IPS-NIHi7 (cell line): ENCODE measurements at regions not wholly inside any gene's neighbourhood (a gene's known extent, or its start where the extent isn't known, plus 50 kb on each side); places are given as distances from the start of the nearest gene placed in this dataset.
A peak's percentile ranks its signal among the peaks of the same experiment; 100 is the strongest.

Source experiments
- DNase-seq: peaks from one replicate; pipeline ENCODE4 v3.0.0; 2012; ENCODE audit warnings: mixed read lengths; ENCODE audit errors: extremely low spot score

DNA sequence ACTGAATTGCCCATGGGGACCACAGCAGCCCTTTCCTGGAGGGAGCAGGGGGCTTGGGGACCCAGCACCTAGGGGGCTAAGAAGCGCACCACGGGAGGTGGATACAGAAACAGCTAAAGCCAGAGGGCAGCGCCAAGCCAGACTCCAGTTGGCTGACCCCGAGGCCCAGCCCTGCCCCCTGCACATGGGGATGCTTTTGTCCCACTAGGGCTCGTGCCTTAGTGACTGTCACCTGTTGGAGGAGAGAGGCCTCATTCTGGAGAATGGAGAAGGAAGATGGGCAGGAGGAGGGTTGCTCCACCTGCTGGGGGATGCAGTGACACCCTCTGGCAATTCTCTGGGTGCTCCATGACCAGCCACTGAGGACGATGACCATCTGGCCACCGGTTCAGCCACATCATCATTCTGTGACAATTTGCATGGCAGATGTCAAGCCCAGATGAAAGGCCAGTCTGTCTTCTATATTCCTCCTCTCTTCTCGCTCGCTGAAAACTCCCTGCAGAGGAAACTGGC, 167.8 kb upstream of the TLE3 start:
- DNase-seq: no peak

DNA sequence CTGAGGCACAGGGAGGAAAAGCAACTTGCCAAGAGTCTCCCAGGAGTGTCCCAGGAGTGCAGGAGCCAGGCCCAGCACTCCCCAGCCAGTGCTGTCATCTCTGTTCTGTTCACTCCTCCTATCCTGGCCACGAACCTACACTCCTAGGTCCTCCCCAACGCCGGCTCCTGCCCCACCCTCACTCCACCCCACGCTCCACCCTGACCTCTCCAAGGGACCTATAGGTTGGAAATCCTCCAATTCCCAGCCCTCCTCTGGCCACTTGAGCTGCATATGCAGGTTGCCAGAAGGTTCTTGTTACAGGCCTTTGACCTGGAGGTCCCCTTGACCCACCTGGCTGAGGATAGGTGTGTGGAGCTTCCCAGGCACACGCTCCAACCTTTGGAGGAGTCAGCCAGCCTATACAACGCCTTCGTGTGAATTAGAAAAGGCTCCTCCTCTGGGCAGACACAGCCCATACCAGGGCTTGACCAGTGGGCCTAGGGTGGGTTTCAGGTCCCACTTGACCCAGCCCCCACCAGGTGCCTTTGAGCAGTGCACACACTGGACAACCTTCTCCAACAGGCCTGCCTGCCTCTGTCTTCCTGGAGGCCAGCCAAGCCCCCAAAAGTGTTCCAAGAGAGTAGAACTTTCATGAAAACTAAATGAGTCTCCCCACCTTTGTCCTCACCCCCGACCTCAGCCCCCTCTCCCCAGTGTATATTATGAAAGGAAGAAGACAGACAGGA, 167.2 kb upstream of the TLE3 start:
- DNase-seq: no peak

DNA sequence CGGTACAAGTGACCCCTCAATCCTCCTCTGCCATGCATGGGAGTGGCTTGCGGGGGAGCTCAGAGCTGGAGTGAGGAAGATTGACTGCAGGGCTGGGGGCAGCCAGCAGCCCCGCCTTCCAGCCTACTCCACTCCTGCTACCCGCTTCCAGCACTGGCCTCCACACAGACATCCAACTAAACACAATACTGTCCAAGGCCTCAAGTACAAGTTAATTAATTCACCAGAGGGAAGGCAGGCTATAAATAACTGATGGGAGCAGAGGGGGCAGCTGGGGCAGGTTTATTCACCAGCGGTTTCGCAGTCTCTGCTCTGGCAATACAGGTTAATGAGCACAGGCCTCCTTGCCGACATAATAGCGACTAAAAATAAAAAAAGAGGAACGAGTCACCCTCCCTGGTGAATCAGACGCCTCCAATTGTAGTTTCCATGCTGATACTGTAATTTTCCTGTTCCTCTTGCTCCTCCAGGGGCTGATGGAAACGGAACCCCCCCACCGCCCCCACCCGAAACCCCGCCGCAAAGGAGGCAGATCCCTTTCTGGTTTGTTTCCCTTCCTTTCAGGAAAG, 166.4 kb upstream of the TLE3 start:
- peak; percentile 50 for DNase-seq

DNA sequence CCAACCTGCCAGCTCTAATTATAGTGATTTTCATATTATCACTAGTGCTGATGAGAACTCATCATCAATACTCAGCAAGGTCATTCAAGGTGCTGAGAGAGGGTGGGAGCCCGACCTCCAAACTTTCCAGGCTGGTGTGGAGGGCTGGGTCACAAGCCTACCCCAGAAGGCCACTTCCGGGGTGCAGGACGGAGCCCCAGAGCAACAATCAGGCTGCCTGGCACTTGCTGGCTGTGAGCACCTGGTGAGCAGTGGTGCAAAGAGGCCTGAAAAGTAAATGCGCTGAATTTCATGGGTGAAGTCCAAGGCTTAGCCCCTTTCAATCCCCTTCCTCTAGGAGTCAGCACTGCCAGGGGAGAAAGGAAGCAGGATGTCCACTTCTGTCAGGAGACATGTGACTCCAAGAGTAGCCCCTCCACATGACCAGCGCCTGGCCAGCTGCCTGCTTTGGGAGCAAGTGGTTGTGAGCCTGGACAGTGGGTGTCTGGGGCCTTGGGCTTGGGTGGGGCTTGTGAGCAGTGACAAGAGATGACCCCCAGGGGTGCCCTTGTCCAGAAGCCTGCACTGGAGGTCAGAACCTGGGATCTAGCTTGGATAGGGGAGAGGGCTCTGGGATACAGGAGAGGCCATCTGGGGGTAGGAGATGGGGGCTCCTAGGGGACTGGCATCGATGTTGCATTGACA, 165.0 kb upstream of the TLE3 start:
- DNase-seq: no peak

DNA sequence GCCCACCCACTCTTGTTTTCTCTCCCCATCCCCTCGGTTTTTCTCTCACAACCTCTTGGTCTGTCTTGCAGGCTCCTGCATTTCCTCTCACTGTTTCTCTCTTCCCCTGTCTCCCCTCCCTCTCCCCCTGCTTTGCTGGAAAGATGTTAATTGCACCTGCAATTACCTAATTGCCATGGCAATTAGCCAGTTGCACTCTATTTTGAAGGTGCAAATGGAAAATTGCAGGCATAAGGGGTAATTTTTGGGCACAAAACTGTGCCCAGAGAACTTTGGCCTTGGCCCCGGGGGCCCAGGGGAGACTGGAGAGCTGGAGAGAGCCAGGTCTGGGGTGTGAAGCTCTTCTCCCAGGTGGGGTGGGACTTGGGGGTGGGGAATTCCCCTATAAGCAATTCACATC, 164.5 kb upstream of the TLE3 start:
- DNase-seq: no peak

DNA sequence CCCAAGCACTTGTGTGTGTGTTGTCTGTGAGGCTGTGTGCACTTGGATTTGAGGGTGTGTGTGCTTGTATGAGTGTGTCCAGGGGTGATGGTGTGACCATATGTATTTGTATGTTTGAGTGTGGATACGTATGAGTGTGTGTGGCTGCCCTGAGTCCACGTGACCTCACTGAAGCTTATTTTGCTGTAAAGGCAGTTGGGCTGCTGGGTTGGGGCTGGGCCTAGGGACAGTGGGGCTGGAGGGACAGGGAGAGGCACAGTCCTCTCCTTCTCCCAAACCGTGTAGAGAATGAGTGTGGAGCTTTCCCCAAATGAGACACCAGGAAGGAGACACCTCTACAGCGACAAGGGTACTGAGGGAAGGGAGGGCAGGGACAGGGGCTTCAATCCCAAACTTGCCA, 163.4 kb upstream of the TLE3 start:
- no peak for DNase-seq

DNA sequence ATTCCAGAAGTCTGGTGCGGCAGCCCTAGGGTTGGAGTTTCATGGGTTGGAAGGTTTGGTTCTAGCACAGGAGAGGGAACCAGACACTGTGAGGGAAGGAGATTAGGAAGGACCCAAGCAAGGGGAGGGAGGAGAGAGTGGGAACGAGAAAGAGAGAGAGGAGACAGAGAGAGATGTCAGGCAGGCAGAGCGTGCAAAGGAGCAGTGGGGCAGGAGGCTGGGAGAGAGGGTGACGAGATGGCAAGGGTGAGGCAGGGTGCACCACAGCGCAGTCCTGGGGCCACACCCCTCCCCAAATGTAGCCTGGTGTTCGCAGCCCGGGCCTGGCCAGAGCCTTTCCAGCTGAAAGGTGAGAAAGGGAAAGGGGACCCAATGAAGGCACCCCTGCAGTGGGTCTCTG, 162.9 kb upstream of the TLE3 start:
- DNase-seq: no peak

DNA sequence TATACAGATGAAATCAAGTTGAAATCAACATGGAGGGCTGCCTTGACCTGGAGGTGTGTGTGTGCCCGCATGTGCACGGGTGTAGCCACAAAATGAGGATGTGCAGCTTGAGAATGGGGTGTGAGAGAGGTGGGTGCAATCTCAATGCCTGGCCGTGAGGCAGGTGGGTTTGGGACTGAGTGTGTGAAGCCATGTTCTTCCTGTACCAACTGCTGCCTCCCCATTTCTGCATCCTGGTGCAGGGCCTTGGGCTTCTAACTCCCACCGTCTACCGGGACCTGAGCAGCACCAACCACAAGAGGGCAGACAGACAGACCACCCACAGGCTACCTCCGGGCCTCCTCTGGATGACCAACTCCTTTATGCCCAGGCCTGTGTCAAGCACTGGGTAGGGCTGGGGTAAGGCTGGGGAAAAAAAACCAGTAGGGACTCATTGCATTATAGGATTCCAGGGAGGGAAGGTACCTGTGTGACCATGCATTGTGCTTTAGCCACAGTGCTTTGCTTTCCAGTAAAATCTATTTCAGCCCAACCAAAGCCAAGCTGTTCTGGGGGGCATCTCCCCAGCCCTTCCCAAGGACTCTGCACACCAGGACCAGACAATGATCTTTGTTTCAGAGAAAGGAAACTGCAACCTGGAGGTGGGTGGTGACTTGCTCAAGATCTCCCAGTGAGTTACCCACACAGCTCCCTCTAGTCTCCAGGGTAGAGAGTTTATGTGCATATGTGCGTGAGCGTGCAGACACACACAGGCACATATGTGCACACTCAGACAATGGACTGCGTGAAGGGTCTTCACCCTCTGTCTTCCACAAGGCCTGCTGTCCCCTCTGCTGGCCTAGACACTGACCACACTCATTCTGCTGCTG, 162.2 kb upstream of the TLE3 start:
- peak; percentile 76 for DNase-seq

DNA sequence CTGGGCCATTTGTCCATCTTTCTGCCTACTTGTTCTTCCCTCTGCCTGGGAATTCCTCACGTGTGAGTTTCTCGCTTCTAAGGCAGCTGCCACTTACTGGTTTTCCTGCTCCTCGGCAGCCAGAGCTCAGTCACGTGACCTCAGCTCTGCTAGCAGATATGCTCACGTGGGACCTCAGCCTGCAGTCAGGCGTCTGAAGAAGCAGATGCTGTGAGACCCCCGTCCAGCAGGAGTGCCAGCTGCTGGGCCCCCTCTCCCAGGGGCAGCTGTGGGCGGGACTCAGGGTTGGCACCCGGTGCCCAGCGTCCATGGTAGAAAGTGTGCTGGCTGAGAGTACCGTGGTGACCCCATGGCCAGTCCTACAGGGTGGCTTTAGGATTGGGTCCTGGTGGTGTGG, 161.3 kb upstream of the TLE3 start:
- DNase-seq: no peak

DNA sequence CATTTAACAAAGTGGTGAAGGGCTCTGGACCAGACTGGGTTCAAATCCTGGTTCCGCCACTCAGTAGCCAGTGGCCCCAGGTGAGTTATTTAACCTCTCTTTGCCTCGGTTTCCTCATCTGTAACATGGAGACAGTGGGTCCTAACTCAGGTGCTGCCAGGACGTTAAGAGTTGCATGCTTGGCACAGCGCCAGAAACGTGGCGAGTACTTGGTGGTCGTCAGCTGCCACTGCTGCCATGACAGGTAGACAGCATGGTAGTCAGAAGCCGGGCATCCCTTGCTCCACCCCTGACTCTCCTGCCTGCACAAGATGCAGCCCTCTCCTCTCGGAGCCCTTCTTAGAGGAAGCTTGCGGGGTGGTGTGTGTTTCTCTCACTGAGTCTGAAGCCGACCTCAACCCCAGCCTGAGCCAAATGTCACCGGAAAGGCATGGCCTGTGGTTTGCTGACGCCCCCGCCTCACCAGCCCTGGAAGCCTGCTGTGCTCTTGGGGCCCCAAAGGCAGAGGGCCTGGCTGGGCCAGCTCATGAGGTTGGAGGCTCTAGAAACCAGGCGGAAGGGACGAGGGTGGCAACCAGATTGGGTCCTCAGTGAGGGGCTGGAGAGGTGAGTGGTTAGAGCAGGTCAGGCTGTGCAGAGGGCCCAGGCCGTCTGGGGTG, 160.8 kb upstream of the TLE3 start:
- DNase-seq: no peak

DNA sequence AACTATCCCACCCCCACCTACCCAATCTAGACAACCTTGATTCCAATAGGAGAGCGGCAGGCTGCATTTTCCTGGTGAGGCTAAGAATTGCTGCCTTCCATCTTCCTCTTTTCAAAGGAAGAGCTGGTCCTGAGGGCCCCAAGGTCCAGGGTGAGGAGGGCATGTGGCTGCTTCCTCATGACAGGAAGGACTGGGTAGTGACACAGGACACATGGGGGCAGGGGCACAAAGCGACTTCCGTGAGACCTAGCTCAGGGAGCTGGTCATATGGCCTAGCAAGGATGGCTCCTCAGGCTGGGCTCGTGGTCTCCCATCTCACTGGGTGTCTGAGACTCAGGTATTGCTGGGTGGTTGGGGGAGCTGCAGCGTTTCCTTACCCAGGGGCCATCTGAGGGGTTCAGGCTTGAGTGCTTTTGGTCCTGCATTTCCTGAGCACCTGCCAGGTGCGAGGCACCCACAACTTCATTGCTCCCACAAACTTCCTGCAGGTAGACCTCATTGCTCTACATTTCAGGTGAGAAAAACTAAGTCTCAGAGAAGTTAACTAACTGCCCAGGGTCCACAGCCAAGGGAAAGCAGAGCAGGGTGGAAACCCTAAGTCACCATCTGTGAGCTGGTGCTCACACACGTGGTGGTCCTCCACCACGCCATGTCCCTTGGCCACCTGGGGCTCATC, 160.0 kb upstream of the TLE3 start:
- no peak for DNase-seq

DNA sequence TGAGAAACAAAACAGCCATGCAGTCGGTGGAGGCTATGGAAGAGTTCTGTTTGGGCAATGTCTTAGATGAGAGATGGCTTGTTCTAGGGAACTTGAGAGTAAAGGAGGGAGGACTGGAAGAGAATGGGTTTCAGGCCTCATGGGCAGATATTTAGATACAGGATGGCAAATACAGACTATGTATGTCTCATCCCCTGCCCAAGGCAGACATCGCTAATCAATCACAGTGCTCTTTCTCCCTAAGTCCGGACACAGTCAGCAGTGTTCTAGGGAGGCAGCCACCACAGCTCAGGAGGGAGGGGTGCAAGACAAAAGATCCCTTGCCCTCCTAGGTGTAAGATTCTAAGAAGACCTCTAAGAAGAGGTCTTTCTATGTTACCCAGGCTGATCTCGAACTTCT, 159.3 kb upstream of the TLE3 start:
- no peak for DNase-seq

DNA sequence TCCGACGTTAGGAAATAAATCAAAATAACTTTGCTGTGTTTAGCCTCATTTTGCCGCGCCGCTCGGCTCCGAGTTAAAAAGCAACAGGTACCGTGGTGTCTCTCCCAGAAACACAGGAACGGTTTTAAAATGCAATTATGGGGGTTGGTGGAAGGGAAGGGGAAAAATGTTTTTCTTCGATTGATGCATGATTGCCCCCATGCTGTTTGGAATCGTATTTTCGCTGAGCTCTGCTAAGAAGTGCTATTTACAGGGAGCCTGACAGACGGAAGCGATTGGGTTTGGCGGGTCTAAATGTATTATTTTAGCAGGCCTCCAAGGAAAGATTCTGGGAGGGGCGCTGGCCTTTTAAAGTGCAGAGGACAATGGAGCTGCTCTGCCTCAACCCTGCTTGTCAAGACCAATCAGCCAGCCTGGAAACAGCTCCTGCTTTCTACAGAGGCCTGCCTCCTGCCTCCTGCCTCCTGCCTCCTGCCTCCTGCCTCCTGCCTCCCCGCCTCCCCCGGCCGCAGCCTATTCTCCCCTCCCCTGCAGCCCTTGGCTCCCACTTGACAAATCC, 156.7 kb upstream of the TLE3 start:
- no peak for DNase-seq

DNA sequence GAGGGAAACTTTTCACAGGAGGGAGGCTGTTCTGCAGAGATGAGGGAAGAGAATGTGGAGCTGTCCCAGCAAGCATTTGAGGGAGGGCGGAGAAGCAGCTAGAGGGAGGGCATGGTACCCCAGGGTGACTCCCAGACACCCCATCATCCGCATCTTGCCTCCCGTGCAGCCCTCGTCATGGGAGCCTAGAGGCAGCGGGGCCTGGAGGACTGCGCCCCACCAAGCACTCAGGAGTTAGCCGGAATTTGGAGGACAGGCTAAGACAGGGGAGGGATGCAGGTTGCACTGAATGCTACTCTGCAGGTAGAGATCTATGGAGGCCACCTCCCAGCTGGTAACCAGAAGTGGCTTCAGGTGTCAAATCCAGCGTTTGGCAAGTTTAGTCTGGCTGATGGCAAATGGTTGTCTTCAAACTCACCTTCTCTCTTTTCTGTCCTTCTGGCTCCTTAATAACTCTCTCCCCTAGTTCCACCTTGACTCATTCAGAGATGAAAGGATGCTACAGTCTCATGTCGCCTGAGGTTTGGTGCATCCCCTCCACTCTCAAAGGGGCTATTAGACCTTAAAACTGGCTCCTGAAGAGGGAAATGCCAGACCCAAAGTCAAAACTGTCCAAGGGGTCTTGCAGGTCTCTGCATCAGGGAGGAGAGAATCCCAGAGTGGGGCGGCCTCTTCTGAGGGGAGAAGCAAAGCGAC, 155.9 kb upstream of the TLE3 start:
- DNase-seq: no peak

DNA sequence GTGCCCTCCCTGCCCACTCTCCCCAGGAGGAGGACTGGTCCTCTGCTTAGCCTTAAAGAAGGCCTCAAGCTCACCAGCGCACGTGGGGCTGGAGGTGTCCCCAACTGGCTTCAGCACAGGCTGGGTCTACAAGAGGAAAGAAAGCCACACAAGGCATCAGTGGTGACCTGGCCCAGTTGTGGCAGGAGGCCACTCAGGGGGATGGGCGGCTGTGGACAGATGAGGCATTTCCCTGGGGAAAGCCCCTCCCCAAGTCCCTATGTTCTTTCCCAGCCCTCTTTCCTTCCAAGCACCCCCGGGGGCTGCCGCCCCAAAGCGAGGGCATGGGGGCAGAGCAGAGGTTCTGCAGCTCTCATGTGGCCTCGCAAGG, 155.2 kb upstream of the TLE3 start:
- DNase-seq: no peak

DNA sequence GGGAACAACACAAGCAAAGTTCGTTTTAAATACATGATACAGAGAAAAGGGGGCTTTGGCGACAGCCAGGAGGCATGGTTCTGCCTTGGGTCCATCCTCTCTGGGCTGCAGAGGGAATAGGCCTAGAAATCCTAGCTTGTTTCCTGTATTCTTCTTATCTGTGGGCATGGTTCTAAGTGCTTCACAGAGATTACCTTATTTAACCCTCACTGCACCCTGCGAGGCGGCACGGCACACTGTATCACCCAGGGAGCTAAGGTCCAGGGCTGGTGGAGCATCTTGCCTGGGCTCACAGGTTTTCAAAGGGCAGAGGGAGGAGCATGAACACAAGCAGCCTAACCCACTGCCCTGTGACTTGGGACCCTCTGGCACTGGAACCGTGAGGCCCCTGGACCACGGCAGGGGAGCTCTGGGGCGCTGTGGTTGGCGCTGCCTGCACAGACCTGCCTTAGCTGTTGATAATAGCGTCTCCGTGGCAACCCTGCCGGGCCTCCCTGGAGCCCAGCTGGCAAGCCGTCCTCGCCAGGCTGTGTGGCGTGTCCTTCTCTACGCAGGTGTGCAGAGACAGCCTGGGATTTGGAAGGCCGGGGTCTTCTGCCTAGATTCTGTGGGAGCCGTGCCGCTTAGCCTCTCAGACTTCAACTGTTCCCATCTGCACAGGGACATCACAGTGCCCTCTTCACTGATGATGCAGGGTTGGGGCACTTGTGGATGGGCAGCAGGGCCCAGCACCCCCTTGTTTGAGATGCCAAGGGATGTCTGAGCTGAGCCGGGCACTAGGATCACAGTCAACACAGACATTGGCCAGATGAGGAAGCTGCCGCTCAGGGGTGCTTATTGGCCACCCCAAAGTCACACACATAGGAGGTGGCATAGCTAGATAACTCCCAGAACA, 154.6 kb upstream of the TLE3 start:
- DNase-seq: no peak

DNA sequence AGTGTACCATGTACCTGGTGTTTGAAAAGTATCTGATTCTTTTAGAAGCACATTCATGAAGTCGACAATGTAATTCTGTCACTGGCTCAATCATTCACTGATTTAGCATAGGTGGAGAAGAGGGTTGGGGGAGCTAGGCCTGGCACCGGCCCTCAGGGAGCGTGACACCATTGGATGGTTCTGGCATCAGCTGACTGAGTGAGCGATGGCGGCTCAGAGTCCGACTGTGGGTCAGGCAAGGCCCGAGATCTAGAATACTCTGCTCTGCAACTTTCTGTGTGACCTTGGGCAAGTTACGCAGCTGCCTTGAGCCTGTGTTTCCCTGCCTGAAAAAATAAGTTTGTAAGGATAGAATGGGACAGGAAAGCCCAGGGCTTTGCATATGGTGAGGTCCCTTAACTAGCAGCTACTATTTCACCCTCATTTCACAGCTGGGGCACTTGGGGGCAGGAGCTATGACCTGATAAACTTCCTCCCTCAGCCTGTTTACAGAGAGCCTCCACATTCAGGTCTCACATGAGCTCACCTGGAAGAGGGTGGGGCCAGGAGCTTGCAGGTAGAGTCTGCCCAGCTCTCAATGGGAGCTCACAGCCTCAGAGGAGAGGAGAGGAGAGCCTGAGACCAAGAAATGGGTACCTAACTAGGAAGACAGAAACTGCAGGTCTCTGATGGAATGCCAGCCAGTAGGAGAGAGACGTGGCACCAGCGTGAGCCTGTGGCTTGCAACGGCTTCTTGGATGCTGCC, 153.7 kb upstream of the TLE3 start:
- no peak for DNase-seq
